OCI-LY7 (cell line): ENCODE measurements at regions not wholly inside any gene's neighbourhood (a gene's known extent, or its start where the extent isn't known, plus 50 kb on each side); places are given as distances from the start of the nearest gene placed in this dataset.

Source experiments
- EZH2phosphoT487 ChIP-seq: fragments of 200-600 bp; sonication (generic); IDR thresholded peaks from 2 replicates; pipeline ENCODE4 v1.6.1; 2018; ENCODE audit warnings: low read depth, borderline replicate concordance, mild to moderate bottlenecking, mixed run types, antibody characterized with exemption, low read length, moderate library complexity, mixed read lengths
- TF ChIP-seq, protein P1 (sequence below): fragments of 200-600 bp; sonication (generic); conservative IDR thresholded peaks from 2 replicates; pipeline ENCODE4 v1.5.1; 2014; ENCODE audit warnings: mild to moderate bottlenecking, antibody characterized with exemption, low read length, moderate library complexity, mixed read lengths

- TF ChIP-seq, protein P1, sequence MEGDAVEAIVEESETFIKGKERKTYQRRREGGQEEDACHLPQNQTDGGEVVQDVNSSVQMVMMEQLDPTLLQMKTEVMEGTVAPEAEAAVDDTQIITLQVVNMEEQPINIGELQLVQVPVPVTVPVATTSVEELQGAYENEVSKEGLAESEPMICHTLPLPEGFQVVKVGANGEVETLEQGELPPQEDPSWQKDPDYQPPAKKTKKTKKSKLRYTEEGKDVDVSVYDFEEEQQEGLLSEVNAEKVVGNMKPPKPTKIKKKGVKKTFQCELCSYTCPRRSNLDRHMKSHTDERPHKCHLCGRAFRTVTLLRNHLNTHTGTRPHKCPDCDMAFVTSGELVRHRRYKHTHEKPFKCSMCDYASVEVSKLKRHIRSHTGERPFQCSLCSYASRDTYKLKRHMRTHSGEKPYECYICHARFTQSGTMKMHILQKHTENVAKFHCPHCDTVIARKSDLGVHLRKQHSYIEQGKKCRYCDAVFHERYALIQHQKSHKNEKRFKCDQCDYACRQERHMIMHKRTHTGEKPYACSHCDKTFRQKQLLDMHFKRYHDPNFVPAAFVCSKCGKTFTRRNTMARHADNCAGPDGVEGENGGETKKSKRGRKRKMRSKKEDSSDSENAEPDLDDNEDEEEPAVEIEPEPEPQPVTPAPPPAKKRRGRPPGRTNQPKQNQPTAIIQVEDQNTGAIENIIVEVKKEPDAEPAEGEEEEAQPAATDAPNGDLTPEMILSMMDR, result no peak
- TF ChIP-seq EZH2phosphoT487, result no peak
These were observed 275.8 kb upstream of the LYZL1 start for GRCh38 chr10:29012926-29013554.
